ENCODE measurements at regions not wholly inside any gene's neighbourhood (a gene's known extent, or its start where the extent isn't known, plus 50 kb on each side); places are given as distances from the start of the nearest gene placed in this dataset.
A peak's percentile ranks its signal among the peaks of the same experiment; 100 is the strongest.

DNA sequence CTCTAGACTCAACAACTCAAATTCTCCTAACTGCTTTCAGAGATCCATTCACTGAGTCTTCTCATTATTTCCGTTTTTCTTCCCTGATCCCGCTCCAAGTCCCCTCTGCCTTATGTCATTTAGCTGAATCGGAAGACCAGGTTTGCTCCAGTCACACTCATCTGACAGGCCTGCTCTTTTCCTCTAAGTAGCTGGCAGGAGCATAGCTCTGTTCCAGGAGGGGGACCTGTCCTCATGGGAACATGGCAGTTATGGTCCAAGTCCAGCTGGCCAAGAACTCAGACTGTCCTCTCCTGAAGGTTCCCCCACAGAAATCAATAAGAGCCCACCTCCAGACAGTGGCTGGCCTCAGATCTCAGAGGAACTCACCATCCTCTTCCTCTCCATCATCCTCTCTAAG, 130.9 kb upstream of the SERP2 start:
- no peak overlapping the region for H3K4me3 ChIP-seq (ENCODE audit: low read depth in 1 of 2, low read length in 2 of 2)
- WGBS, 2 donors: 85 to 86% methylated on average over 3 of the region's 3 CpGs
- H3K27ac ChIP-seq (ENCODE audit: low read depth in 2 of 2, low read length in 1 of 2): no peak overlapping the region
- H3K36me3 ChIP-seq (ENCODE audit: control insufficient read depth in 2 of 2, insufficient read depth in 2 of 2, low read length in 1 of 2): no peaks in the 10 kb centered on the region
- no peaks in the 10 kb centered on the region for H3K4me1 ChIP-seq (ENCODE audit: control insufficient read depth in 2 of 2, insufficient read depth in 2 of 2, low read length in 1 of 2)
- no peaks in the 10 kb centered on the region for H3K27me3 ChIP-seq (ENCODE audit: control insufficient read depth in 1 of 2, insufficient read depth in 2 of 2, low read length in 2 of 2)
- no peaks in the 10 kb centered on the region for H3K9me3 ChIP-seq (ENCODE audit: control insufficient read depth in 2 of 2, insufficient read depth in 1 of 2, low read depth in 1 of 2, low read length in 1 of 2)

DNA sequence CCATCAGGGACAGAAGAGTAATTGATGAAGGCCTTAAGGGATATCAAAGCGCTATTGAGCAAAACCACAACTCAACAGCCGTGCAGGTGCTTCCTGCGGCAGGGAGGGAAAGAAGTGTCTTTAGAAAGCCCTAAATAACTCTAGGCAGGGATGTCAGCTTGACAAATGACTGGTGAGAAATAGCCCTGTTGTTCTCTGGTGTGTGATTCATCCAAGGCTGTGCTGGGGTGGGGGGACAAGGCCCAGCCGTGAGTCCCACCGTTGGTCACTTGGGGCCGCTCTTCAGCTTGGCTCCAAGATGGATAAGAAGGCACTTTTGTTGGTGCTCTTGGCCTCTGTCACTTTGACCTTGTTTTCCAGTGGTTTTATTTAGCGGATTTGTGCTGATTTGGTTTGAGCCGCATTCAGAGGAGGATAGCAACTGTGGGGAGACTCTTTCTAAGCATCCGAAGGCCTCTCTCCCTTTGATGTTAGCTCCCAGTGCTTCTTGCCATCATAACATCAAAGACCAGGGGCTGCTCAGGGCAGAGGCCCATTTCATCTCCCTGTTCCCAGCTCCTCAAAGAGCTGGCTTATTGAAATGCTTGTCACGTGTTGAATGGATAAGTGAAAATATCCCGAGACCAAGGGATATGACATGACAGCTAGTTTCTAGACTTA, 130.3 kb upstream of the SERP2 start:
- H3K4me1 ChIP-seq (ENCODE audit: control insufficient read depth in 2 of 2, insufficient read depth in 2 of 2, low read length in 1 of 2): no peaks in the 10 kb centered on the region

DNA sequence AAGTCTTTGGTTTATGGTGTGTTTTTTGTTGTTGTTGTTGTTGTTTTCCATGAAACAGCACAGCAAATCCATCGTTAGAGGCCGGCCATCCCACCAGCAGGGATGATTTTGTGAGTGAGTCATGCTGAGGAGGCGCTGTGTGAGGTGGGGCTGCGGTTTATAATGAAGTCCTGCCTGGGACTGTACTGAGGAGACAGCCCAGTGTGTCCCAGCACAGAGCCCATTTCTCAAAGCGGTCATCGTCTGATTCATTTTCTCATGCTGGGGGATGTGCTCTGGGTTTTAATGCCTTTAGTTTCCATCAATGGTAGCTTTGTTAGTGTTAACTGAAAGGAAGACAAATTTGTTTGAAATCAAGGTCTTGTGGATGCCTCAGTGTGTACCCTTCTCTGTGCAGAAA, 129.3 kb upstream of the SERP2 start:
- Histone ChIP-seq H3K27me3 (ENCODE audit: control insufficient read depth in 1 of 2, insufficient read depth in 2 of 2, low read length in 2 of 2) (no peaks in the 10 kb centered on the region), H3K27ac (ENCODE audit: low read depth in 2 of 2, low read length in 1 of 2) (no peak overlapping the region), H3K4me3 (ENCODE audit: low read depth in 1 of 2, low read length in 2 of 2) (no peak overlapping the region), H3K4me1 (ENCODE audit: control insufficient read depth in 2 of 2, insufficient read depth in 2 of 2, low read length in 1 of 2) (no peaks in the 10 kb centered on the region), H3K36me3 (ENCODE audit: control insufficient read depth in 2 of 2, insufficient read depth in 2 of 2, low read length in 1 of 2) (no peaks in the 10 kb centered on the region), H3K9me3 (ENCODE audit: control insufficient read depth in 2 of 2, insufficient read depth in 1 of 2, low read depth in 1 of 2, low read length in 1 of 2) (no peaks in the 10 kb centered on the region)
- WGBS, 2 donors: 82 to 84% methylated on average over 6 of the region's 6 CpGs

More for the DNA sequence above, 130.3 kb upstream of the SERP2 start:
- Histone ChIP-seq H3K27ac (ENCODE audit: low read depth in 2 of 2, low read length in 1 of 2) (no peak overlapping the region), H3K27me3 (ENCODE audit: control insufficient read depth in 1 of 2, insufficient read depth in 2 of 2, low read length in 2 of 2) (no peaks in the 10 kb centered on the region), H3K36me3 (ENCODE audit: control insufficient read depth in 2 of 2, insufficient read depth in 2 of 2, low read length in 1 of 2) (no peaks in the 10 kb centered on the region), H3K4me3 (ENCODE audit: low read depth in 1 of 2, low read length in 2 of 2) (no peak overlapping the region), H3K9me3 (ENCODE audit: control insufficient read depth in 2 of 2, insufficient read depth in 1 of 2, low read depth in 1 of 2, low read length in 1 of 2) (no peaks in the 10 kb centered on the region)
- WGBS, 2 donors: 56 to 58% methylated on average over 11 of the region's 11 CpGs

DNA sequence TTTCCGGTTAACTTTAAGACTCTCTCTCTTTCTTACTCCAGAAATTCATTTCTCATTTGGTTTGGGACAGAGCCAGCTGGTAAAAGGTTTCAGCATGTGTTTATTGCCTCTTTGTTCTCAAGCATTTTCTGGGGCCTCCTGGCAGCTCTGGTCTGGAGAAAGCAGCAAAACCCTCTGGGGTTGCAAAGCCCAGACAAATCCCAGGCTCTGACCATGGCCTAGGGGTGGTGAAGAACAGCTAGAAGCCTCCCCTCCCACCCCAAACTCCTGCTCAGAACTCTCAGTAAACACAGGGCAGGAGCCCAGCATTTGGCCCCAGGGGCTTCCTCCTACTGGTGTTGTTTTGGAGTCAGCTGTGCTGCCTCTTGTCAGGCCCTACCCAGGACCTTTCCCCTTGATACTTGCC, 124.2 kb upstream of the SERP2 start:
- no peaks in the 10 kb centered on the region for H3K36me3 ChIP-seq (ENCODE audit: control insufficient read depth in 2 of 2, insufficient read depth in 2 of 2, low read length in 1 of 2)
- no peak overlapping the region for H3K4me3 ChIP-seq (ENCODE audit: low read depth in 1 of 2, low read length in 2 of 2)
- no peaks in the 10 kb centered on the region for H3K27me3 ChIP-seq (ENCODE audit: control insufficient read depth in 1 of 2, insufficient read depth in 2 of 2, low read length in 2 of 2)
- peaks cover 0 to 2% of the 10 kb centered on the region in 2 donors for H3K9me3 ChIP-seq (ENCODE audit: control insufficient read depth in 2 of 2, insufficient read depth in 1 of 2, low read depth in 1 of 2, low read length in 1 of 2)
- H3K27ac ChIP-seq (ENCODE audit: low read depth in 2 of 2, low read length in 1 of 2): peak overlapping the region; percentile 58 to 63
- 14 to 21% methylated on average over 1 of the region's 1 CpG for WGBS, 2 donors
- H3K4me1 ChIP-seq (ENCODE audit: control insufficient read depth in 2 of 2, insufficient read depth in 2 of 2, low read length in 1 of 2): peaks cover 0 to 6% of the 10 kb centered on the region in 2 donors

DNA sequence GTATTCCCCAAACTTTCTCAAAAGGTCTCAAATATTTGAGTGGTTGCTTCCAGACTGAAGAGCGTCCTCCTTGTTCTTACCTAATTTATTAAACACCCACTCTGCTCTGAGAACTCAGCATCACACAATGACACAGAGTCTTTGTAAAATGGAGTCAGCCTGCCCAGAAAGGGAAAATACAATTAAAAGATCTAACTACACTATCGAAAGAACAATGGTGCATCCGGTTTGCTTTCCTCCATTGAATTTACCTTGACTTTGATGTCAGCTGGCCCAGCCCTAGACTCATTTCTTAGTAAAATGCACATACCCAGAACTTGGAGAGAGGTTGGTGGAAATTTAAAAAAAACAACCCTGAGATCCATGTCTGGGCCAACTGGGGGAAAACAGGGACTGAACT, 120.7 kb upstream of the SERP2 start:
- H3K36me3 ChIP-seq (ENCODE audit: control insufficient read depth in 2 of 2, insufficient read depth in 2 of 2, low read length in 1 of 2): no peaks in the 10 kb centered on the region
- H3K4me3 ChIP-seq (ENCODE audit: low read depth in 1 of 2, low read length in 2 of 2): no peak overlapping the region
- H3K27ac ChIP-seq (ENCODE audit: low read depth in 2 of 2, low read length in 1 of 2): no peak overlapping the region
- H3K4me1 ChIP-seq (ENCODE audit: control insufficient read depth in 2 of 2, insufficient read depth in 2 of 2, low read length in 1 of 2): peaks cover 0 to 6% of the 10 kb centered on the region in 2 donors
- WGBS, 2 donors: 80 to 84% methylated on average over 3 of the region's 3 CpGs
- no peaks in the 10 kb centered on the region for H3K27me3 ChIP-seq (ENCODE audit: control insufficient read depth in 1 of 2, insufficient read depth in 2 of 2, low read length in 2 of 2)
- peaks cover 0 to 2% of the 10 kb centered on the region in 2 donors for H3K9me3 ChIP-seq (ENCODE audit: control insufficient read depth in 2 of 2, insufficient read depth in 1 of 2, low read depth in 1 of 2, low read length in 1 of 2)

DNA sequence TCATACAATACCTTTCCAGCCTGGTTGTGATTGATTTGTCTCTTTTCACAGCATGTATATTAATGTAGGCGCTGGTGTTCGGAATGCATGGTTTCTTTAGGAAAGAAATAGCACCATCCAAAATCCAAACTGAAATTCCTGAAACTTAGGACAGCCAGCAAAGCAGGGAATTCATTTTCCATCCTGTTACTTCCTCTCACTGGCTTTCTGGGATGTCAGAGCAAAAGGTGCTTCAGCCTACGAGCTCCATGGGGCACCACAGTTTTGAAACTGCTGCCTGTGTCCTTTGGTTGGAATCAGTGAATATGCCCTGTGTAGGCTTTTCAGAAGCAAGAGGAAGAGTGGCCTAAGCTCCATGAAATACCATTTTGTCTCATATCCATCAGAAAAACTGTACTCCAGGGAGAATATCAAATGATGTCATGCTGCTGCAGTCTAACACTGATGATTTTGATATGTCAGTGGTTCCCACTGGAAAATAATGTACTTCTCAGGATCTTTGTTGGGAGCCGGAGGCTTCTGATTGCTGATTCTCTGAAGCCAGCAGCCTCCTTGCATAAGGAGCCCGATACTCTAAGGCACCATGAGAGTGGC, 117.8 kb upstream of the SERP2 start:
- Histone ChIP-seq H3K27me3 (ENCODE audit: control insufficient read depth in 1 of 2, insufficient read depth in 2 of 2, low read length in 2 of 2) (no peaks in the 10 kb centered on the region), H3K4me3 (ENCODE audit: low read depth in 1 of 2, low read length in 2 of 2) (no peak overlapping the region), H3K9me3 (ENCODE audit: control insufficient read depth in 2 of 2, insufficient read depth in 1 of 2, low read depth in 1 of 2, low read length in 1 of 2) (peaks cover 0 to 2% of the 10 kb centered on the region in 2 donors), H3K36me3 (ENCODE audit: control insufficient read depth in 2 of 2, insufficient read depth in 2 of 2, low read length in 1 of 2) (no peaks in the 10 kb centered on the region), H3K4me1 (ENCODE audit: control insufficient read depth in 2 of 2, insufficient read depth in 2 of 2, low read length in 1 of 2) (no peaks in the 10 kb centered on the region), H3K27ac (ENCODE audit: low read depth in 2 of 2, low read length in 1 of 2) (no peak overlapping the region)
- 91 to 95% methylated on average over 5 of the region's 5 CpGs for WGBS, 2 donors

- peaks cover 0 to 2% of the 10 kb centered on the region in 2 donors for H3K9me3 ChIP-seq (ENCODE audit: control insufficient read depth in 2 of 2, insufficient read depth in 1 of 2, low read depth in 1 of 2, low read length in 1 of 2)
- H3K36me3 ChIP-seq (ENCODE audit: control insufficient read depth in 2 of 2, insufficient read depth in 2 of 2, low read length in 1 of 2): no peaks in the 10 kb centered on the region
Measured at GRCh38 chr13:44257796-44258195, 115.8 kb upstream of the SERP2 start.

GRCh38 chr13:44259045-44260027, 114.3 kb upstream of the SERP2 start:
- Histone ChIP-seq H3K27me3 (ENCODE audit: control insufficient read depth in 1 of 2, insufficient read depth in 2 of 2, low read length in 2 of 2) (no peaks in the 10 kb centered on the region), H3K9me3 (ENCODE audit: control insufficient read depth in 2 of 2, insufficient read depth in 1 of 2, low read depth in 1 of 2, low read length in 1 of 2) (no peaks in the 10 kb centered on the region), H3K4me3 (ENCODE audit: low read depth in 1 of 2, low read length in 2 of 2) (no peak overlapping the region), H3K27ac (ENCODE audit: low read depth in 2 of 2, low read length in 1 of 2) (peak overlapping the region in 1 of 2 donors; percentile 51), H3K4me1 (ENCODE audit: control insufficient read depth in 2 of 2, insufficient read depth in 2 of 2, low read length in 1 of 2) (no peaks in the 10 kb centered on the region), H3K36me3 (ENCODE audit: control insufficient read depth in 2 of 2, insufficient read depth in 2 of 2, low read length in 1 of 2) (no peaks in the 10 kb centered on the region)
- WGBS, 2 donors: 58 to 65% methylated on average over 12 of the region's 12 CpGs

More at GRCh38 chr13:44257796-44258195, 115.8 kb upstream of the SERP2 start:
- Histone ChIP-seq H3K4me3 (ENCODE audit: low read depth in 1 of 2, low read length in 2 of 2) (no peak overlapping the region), H3K27me3 (ENCODE audit: control insufficient read depth in 1 of 2, insufficient read depth in 2 of 2, low read length in 2 of 2) (no peaks in the 10 kb centered on the region), H3K27ac (ENCODE audit: low read depth in 2 of 2, low read length in 1 of 2) (no peak overlapping the region), H3K4me1 (ENCODE audit: control insufficient read depth in 2 of 2, insufficient read depth in 2 of 2, low read length in 1 of 2) (no peaks in the 10 kb centered on the region)
- 94 to 95% methylated on average over 4 of the region's 4 CpGs for WGBS, 2 donors

- Histone ChIP-seq H3K27ac (ENCODE audit: low read depth in 2 of 2, low read length in 1 of 2) (no peak overlapping the region), H3K27me3 (ENCODE audit: control insufficient read depth in 1 of 2, insufficient read depth in 2 of 2, low read length in 2 of 2) (no peaks in the 10 kb centered on the region), H3K4me3 (ENCODE audit: low read depth in 1 of 2, low read length in 2 of 2) (no peak overlapping the region), H3K9me3 (ENCODE audit: control insufficient read depth in 2 of 2, insufficient read depth in 1 of 2, low read depth in 1 of 2, low read length in 1 of 2) (no peaks in the 10 kb centered on the region), H3K36me3 (ENCODE audit: control insufficient read depth in 2 of 2, insufficient read depth in 2 of 2, low read length in 1 of 2) (no peaks in the 10 kb centered on the region), H3K4me1 (ENCODE audit: control insufficient read depth in 2 of 2, insufficient read depth in 2 of 2, low read length in 1 of 2) (no peaks in the 10 kb centered on the region)
- WGBS, 2 donors: 78 to 97% methylated on average over 2 of the region's 2 CpGs
Measured at GRCh38 chr13:44260336-44260735, 113.3 kb upstream of the SERP2 start.

All from esophagus (tissue), 2 donors.